HUES48 (cell line): ENCODE measurements at regions not wholly inside any gene's neighbourhood (a gene's known extent, or its start where the extent isn't known, plus 50 kb on each side); places are given as distances from the start of the nearest gene placed in this dataset.

Experiments
- H3K27ac ChIP-seq: one replicate; pipeline ENCODE4 v1.7.0; 2013; ENCODE audit warnings: low read depth, low read length, inconsistent platforms
- H3K27me3 ChIP-seq: 2 replicates; pipeline ENCODE4 v1.6.1; 2013; ENCODE audit warnings: mild to moderate bottlenecking, low read length; ENCODE audit not compliant: control insufficient read depth, insufficient read depth
- H3K36me3 ChIP-seq: 2 replicates; pipeline ENCODE4 v1.6.1; 2013; ENCODE audit warnings: low read length; ENCODE audit not compliant: control insufficient read depth, insufficient read depth
- H3K4me1 ChIP-seq: 2 replicates; pipeline ENCODE4 v1.6.1; 2013; ENCODE audit warnings: mild to moderate bottlenecking, low read length; ENCODE audit not compliant: control insufficient read depth, insufficient read depth
- H3K4me3 ChIP-seq: 2 replicates; pipeline ENCODE4 v1.5.1; 2013; ENCODE audit warnings: mild to moderate bottlenecking, low read depth, low read length
- H3K9ac ChIP-seq: 2 replicates; pipeline ENCODE4 v1.6.1; 2013; ENCODE audit warnings: mild to moderate bottlenecking, low read depth, low read length, moderate library complexity
- H3K9me3 ChIP-seq: 2 replicates; pipeline ENCODE4 v1.6.1; 2013; ENCODE audit warnings: low read length; ENCODE audit not compliant: control insufficient read depth, insufficient read depth

GRCh38 chr2:57550912-57551311, 495.7 kb upstream of the VRK2 start:
- H3K4me3 ChIP-seq: no peak overlapping the region
- H3K9ac ChIP-seq: no peak overlapping the region
- no peaks in the 10 kb centered on the region for H3K27me3 ChIP-seq
- no peak overlapping the region for H3K27ac ChIP-seq
- H3K4me1 ChIP-seq: peaks cover 7% of the 10 kb centered on the region; the same call in 1 of the 2 replicates
- no peaks in the 10 kb centered on the region for H3K36me3 ChIP-seq
- peaks cover 8% of the 10 kb centered on the region; the same call in 1 of the 2 replicates for H3K9me3 ChIP-seq

- Histone ChIP-seq H3K4me3 (no peak overlapping the region), H3K27me3 (no peaks in the 10 kb centered on the region), H3K4me1 (no peaks in the 10 kb centered on the region), H3K27ac (no peak overlapping the region), H3K36me3 (no peaks in the 10 kb centered on the region), H3K9me3 (peaks cover 8% of the 10 kb centered on the region; the same call in 1 of the 2 replicates), H3K9ac (no peak overlapping the region)
Measured at GRCh38 chr2:57552885-57553284, 493.7 kb upstream of the VRK2 start.

DNA sequence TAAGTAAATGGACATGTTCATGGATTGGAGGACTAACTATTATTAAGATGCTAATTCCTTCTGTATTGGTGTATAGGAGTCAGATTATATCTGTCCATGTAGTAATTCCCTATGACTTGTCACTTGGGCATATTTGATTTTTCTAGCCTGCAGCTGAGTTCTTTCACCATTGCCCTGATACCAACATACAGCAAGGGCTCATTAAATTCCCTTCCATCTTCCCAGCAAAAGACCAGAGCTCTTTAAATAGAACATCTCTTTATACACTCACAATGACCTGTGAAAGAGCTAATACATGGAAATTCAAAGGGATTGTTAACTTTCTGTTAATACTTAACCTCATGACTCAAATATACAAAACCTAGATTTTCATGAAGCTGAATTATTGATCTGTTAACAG, 492.3 kb upstream of the VRK2 start:
- Histone ChIP-seq H3K9ac (no peak overlapping the region), H3K27me3 (no peaks in the 10 kb centered on the region), H3K27ac (no peak overlapping the region), H3K4me1 (no peaks in the 10 kb centered on the region), H3K4me3 (no peak overlapping the region), H3K36me3 (no peaks in the 10 kb centered on the region), H3K9me3 (peaks cover 8% of the 10 kb centered on the region; the same call in 1 of the 2 replicates)

DNA sequence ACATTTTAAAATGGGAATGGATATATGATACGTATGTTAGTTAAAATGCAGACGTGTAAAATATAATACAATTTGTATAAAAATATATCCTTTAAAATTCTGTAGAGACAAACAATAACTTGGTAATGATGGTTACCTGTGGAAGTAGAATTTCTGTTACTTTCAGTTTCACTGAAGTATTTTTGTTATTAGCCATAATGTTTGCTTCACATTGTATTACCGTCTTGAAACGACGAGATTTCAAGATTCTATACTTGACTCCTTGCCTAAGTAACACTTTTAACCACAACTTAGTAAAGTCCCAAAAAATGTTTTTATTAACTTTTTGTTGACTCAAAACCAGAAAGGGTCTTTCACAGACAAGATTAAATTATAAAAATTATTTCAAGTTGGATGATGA, 488.3 kb upstream of the VRK2 start:
- no peak overlapping the region for H3K9ac ChIP-seq
- H3K9me3 ChIP-seq: no peaks in the 10 kb centered on the region
- H3K4me3 ChIP-seq: no peak overlapping the region

GRCh38 chr2:57562495-57562894, 484.1 kb upstream of the VRK2 start:
- no peak overlapping the region for H3K9ac ChIP-seq
- H3K9me3 ChIP-seq: no peaks in the 10 kb centered on the region
- no peaks in the 10 kb centered on the region for H3K4me1 ChIP-seq
- no peaks in the 10 kb centered on the region for H3K27me3 ChIP-seq
- H3K4me3 ChIP-seq: no peak overlapping the region
- no peak overlapping the region for H3K27ac ChIP-seq
- H3K36me3 ChIP-seq: no peaks in the 10 kb centered on the region

More for the DNA sequence above, 488.3 kb upstream of the VRK2 start:
- Histone ChIP-seq H3K27me3 (no peaks in the 10 kb centered on the region), H3K27ac (no peak overlapping the region), H3K4me1 (no peaks in the 10 kb centered on the region), H3K36me3 (no peaks in the 10 kb centered on the region)

DNA sequence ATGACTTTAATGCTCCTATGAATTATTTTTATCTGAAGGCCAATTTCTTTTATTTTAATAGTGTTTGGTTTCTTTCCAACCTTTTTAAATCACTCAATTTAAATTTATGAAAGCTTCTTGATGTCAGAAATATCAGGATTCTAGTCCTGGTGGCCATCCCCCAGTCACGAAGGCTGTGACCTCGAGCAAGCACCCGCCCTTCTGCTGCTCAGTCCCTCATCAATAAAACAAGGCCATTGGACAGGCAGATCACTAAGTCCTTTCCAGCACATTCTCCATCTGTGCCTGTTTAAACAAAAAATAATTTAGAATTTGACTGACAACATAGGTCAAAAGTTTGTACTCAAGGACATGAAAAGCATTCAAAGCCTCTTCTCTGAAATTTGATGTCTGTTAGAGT, 483.6 kb upstream of the VRK2 start:
- Histone ChIP-seq H3K4me3 (no peak overlapping the region), H3K9me3 (no peaks in the 10 kb centered on the region), H3K27ac (no peak overlapping the region), H3K4me1 (no peaks in the 10 kb centered on the region), H3K36me3 (no peaks in the 10 kb centered on the region), H3K27me3 (no peaks in the 10 kb centered on the region), H3K9ac (no peak overlapping the region)

GRCh38 chr2:57567245-57567644, 479.4 kb upstream of the VRK2 start:
- Histone ChIP-seq H3K9ac (no peak overlapping the region), H3K4me3 (no peak overlapping the region), H3K27me3 (no peaks in the 10 kb centered on the region), H3K36me3 (no peaks in the 10 kb centered on the region), H3K4me1 (no peaks in the 10 kb centered on the region), H3K27ac (no peak overlapping the region), H3K9me3 (no peaks in the 10 kb centered on the region)

DNA sequence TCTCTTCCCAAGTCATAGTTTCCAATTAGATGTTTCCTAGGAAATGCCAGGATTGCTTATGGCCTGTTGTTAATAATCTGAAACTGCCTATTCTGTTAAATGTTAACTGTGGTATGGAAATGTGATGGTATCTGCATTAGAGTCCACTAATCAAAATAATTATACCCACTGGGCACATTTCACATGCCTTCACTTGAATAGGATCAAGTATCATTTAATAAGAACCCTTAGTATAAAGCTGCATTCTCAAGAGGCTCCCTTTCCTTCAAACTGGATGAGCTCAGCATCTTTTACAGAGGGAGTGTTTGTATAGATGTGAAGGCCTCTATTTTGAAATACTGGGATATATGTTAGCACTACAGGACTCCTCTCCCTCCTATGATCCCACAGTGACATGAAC, 477.2 kb upstream of the VRK2 start:
- H3K27me3 ChIP-seq: no peaks in the 10 kb centered on the region

DNA sequence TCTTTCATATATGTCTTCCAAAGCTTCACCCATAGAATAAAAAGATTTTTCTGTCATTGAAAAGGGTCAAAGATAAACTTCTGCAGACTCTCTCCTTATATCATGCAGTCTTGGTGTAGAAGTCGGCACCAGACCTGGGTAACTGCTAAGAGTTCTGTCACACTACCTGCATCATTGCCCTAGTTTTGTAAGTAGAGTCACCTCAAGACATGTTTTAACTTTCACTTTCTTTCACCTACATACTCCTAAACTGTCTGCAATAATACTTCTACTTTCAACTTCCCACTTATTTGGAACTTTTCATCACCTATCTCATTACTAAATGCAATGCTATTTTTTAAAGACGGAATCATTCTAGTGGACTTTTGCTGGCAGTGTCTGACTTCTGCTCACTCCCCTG, 475.6 kb upstream of the VRK2 start:
- H3K9ac ChIP-seq: no peak overlapping the region
- no peaks in the 10 kb centered on the region for H3K36me3 ChIP-seq
- no peaks in the 10 kb centered on the region for H3K27me3 ChIP-seq
- H3K9me3 ChIP-seq: no peaks in the 10 kb centered on the region
- no peak overlapping the region for H3K27ac ChIP-seq
- no peak overlapping the region for H3K4me3 ChIP-seq
- H3K4me1 ChIP-seq: no peaks in the 10 kb centered on the region

More for the DNA sequence above, 477.2 kb upstream of the VRK2 start:
- Histone ChIP-seq H3K27ac (no peak overlapping the region), H3K36me3 (no peaks in the 10 kb centered on the region), H3K4me1 (no peaks in the 10 kb centered on the region), H3K4me3 (no peak overlapping the region), H3K9me3 (no peaks in the 10 kb centered on the region), H3K9ac (no peak overlapping the region)

- H3K27ac ChIP-seq: no peak overlapping the region
- H3K27me3 ChIP-seq: no peaks in the 10 kb centered on the region
- no peaks in the 10 kb centered on the region for H3K4me1 ChIP-seq
- H3K9ac ChIP-seq: no peak overlapping the region
- H3K9me3 ChIP-seq: no peaks in the 10 kb centered on the region
- H3K36me3 ChIP-seq: no peaks in the 10 kb centered on the region
- H3K4me3 ChIP-seq: no peak overlapping the region
Measured at GRCh38 chr2:57575700-57576268, 470.8 kb upstream of the VRK2 start.

GRCh38 chr2:57576983-57577382, 469.6 kb upstream of the VRK2 start:
- Histone ChIP-seq H3K4me1 (no peaks in the 10 kb centered on the region), H3K36me3 (no peaks in the 10 kb centered on the region), H3K9me3 (no peaks in the 10 kb centered on the region), H3K27me3 (no peaks in the 10 kb centered on the region), H3K4me3 (no peak overlapping the region), H3K27ac (no peak overlapping the region), H3K9ac (no peak overlapping the region)
